HepG2 (cell line): ENCODE measurements at regions not wholly inside any gene's neighbourhood (a gene's known extent, or its start where the extent isn't known, plus 50 kb on each side); places are given as distances from the start of the nearest gene placed in this dataset.

Experiments used
- ATAC-seq: fragments of 200-7000 bp; cut with Tn5 transposase; 3 replicates; pipeline ENCODE4 v1.9.1; 2020; ENCODE audit warnings: mild to moderate bottlenecking, moderate library complexity
- BruUV-seq: library from RNA; stranded (reverse); fragments of 400-500 nt; replicated peaks from 2 replicates; lab custom pipeline; 2021; lab: Mats Ljungman, UMichigan
- CTCF ChIA-PET: fragments of 300-600 bp; formaldehyde crosslinking; extraction: SDS; loops from one replicate; lab custom pipeline; 2021; ENCODE audit warnings: low total read pairs, inconsistent platforms, low intra/inter-chr PET ratio; lab: Yijun Ruan, JAX
- POLR2A ChIA-PET: fragments of 350-600 bp; sonication (Branson Sonifier 250); formaldehyde crosslinking; loops from one replicate; lab custom pipeline; 2020; ENCODE audit warnings: antibody characterized with exemption, inconsistent platforms; lab: Yijun Ruan, JAX
- DNase-seq: peaks from one replicate; pipeline ENCODE4 v3.0.0-alpha.2; 2015; ENCODE audit warnings: low spot score
- FAIRE-seq: peaks from 3 replicates; lab custom pipeline; 2011; peaks lifted over from hg19 to GRCh38; lab: Jason Lieb, UNC
- H2AFZ ChIP-seq: one replicate; pipeline ENCODE4 v1.6.1; 2011; ENCODE audit warnings: low read length, inconsistent platforms
- H3K27ac ChIP-seq: fragments of 300-600 bp; 3 replicates; pipeline ENCODE4 v1.8.0; 2011; ENCODE audit warnings: mixed run types, mild to moderate bottlenecking, mixed read lengths, low read length, inconsistent platforms; ENCODE audit not compliant: insufficient read depth; ENCODE audit errors: extremely low read length
- H3K27me3 ChIP-seq, 2 experiments: fragments of 200-600 bp in 1 of 2; 2 replicates in 1 of 2; 3 replicates in 1 of 2; pipeline versions ENCODE4 v1.6.0 to v1.8.0; 2011; ENCODE audit warnings: low read length in 2 of 2, mild to moderate bottlenecking in 2 of 2, moderate library complexity in 2 of 2, inconsistent platforms in 1 of 2; ENCODE audit not compliant: insufficient read depth in 2 of 2, control insufficient read depth in 1 of 2
- H3K36me3 ChIP-seq, 2 experiments: fragments of 200-600 bp in 1 of 2; replicated peaks in 1 of 2; 2 replicates in 1 of 2; 3 replicates in 1 of 2; pipeline versions ENCODE4 v1.5.1 to v1.8.0; 2011; ENCODE audit warnings: low read length in 2 of 2, inconsistent platforms in 1 of 2; ENCODE audit not compliant: insufficient read depth in 2 of 2, control insufficient read depth in 1 of 2
- H3K4me1 ChIP-seq: 2 replicates; pipeline ENCODE4 v1.5.1; 2012; ENCODE audit warnings: low read length, inconsistent platforms; ENCODE audit not compliant: insufficient read depth
- H3K4me2 ChIP-seq: 2 replicates; pipeline ENCODE4 v1.6.0; 2011; ENCODE audit warnings: low read depth, low read length, inconsistent platforms
- H3K4me3 ChIP-seq, 3 experiments: fragments of 200-600 bp in 1 of 3; sonication (generic), shearing (Covaris generic) in 1 of 3; replicated peaks in 1 of 3; 2 replicates each; pipeline ENCODE4 v1.5.1; 2011 to 2016; ENCODE audit warnings: low read length in 3 of 3, inconsistent platforms in 2 of 3, low read depth in 2 of 3, mild to moderate bottlenecking in 2 of 3, control low read depth in 1 of 3, mixed read lengths in 1 of 3; ENCODE audit not compliant: insufficient read depth in 1 of 3
- H3K79me2 ChIP-seq: one replicate; pipeline ENCODE4 v1.6.1; 2011; ENCODE audit warnings: low read length, inconsistent platforms; ENCODE audit not compliant: insufficient read depth
- H3K9ac ChIP-seq: 2 replicates; pipeline ENCODE4 v1.6.0; 2011; ENCODE audit warnings: mild to moderate bottlenecking, low read depth, low read length, inconsistent platforms; ENCODE audit not compliant: insufficient read depth
- H3K9me3 ChIP-seq: 2 replicates; pipeline ENCODE4 v1.5.1; 2012; ENCODE audit warnings: mild to moderate bottlenecking, low read length
- H4K20me1 ChIP-seq: 2 replicates; pipeline ENCODE4 v1.6.0; 2011; ENCODE audit warnings: inconsistent platforms, mild to moderate bottlenecking, low read length, moderate library complexity; ENCODE audit not compliant: insufficient read depth
- AFF4 ChIP-seq: sonication (generic); formaldehyde crosslinking; IDR thresholded peaks from 2 replicates; pipeline ENCODE4 v1.4.0; 2020; ENCODE audit warnings: missing genetic modification reagents
- KDM1A ChIP-seq: IDR thresholded peaks from 2 replicates; pipeline ENCODE4 v1.6.1; 2016; ENCODE audit warnings: missing compliant biosample characterization
- PHB2 ChIP-seq: fragments of 450-650 bp; IDR thresholded peaks from 2 replicates; pipeline ENCODE4 v1.6.1; 2018; ENCODE audit not compliant: partially characterized antibody
- ZFX ChIP-seq: sonication (generic); formaldehyde crosslinking; IDR thresholded peaks from 2 replicates; pipeline ENCODE4 v1.4.0; 2020; ENCODE audit warnings: mild to moderate bottlenecking, low read depth, missing genetic modification reagents, moderate library complexity
- ZKSCAN5 ChIP-seq: sonication (generic); formaldehyde crosslinking; IDR thresholded peaks from 2 replicates; pipeline ENCODE4 v1.5.1; 2020; ENCODE audit warnings: mild to moderate bottlenecking, missing genetic modification reagents
- ZMYM2 ChIP-seq: sonication (generic); formaldehyde crosslinking; IDR thresholded peaks from 2 replicates; pipeline ENCODE4 v1.8.0; 2022; ENCODE audit warnings: mild to moderate bottlenecking, missing genetic modification reagents
- ZNF207 ChIP-seq: fragments of 450-650 bp; IDR thresholded peaks from 2 replicates; pipeline ENCODE4 v1.6.1; 2016; ENCODE audit warnings: antibody characterized with exemption, borderline replicate concordance
- ZNF510 ChIP-seq: sonication (generic); formaldehyde crosslinking; IDR thresholded peaks from 2 replicates; pipeline ENCODE4 v1.4.0; 2020; ENCODE audit warnings: low read depth, mild to moderate bottlenecking, missing genetic modification reagents
- ZNF543 ChIP-seq: sonication (generic); formaldehyde crosslinking; IDR thresholded peaks from 2 replicates; pipeline ENCODE4 v1.4.0; 2020; ENCODE audit warnings: mild to moderate bottlenecking, missing genetic modification reagents
- WGBS: methylation state at CpG from one replicate; pipeline ENCODE4 v1.1.6; 2017; ENCODE audit warnings: low lambda C conversion rate; 5-methylcytosine and 5-hydroxymethylcytosine counted together
- in situ Hi-C: cut with HindIII; loops from 2 replicates; pipeline ENCODE4 v1.10.0; 2017; ENCODE audit warnings: low pct_unique_long_range_greater_than_20kb; ENCODE audit not compliant: extremely low pct_ligation_motif_present
- intact Hi-C: fragments of 100-400 bp; cut with micrococcal nuclease; formaldehyde crosslinking; loops from one replicate; pipeline ENCODE4 v1.10.0; 2022; ENCODE audit not compliant: unreplicated experiment

- H3K9ac ChIP-seq, result no peak overlapping the region
- H2AFZ ChIP-seq, result no peak overlapping the region
- ATAC-seq, result no peak
- no peak overlapping the region for H3K4me3 ChIP-seq
- peaks cover 22% of the 10 kb centered on the region for H3K4me1 ChIP-seq
- FAIRE-seq, result no peak
- H3K36me3 ChIP-seq, result no peaks in the 10 kb centered on the region
- H3K27ac ChIP-seq, result no peak overlapping the region
- no peak for DNase-seq
- H4K20me1 ChIP-seq, result no peaks in the 10 kb centered on the region
- ChIA-PET CTCF (no interaction called here), POLR2A (no interaction called here)
- H3K9me3 ChIP-seq, result no peaks in the 10 kb centered on the region
- WGBS, result 42% methylated on average over 7 of the region's 7 CpGs
- no peak overlapping the region for H3K4me2 ChIP-seq
- no peaks in the 10 kb centered on the region for H3K27me3 ChIP-seq
- intact Hi-C loops (loop anchor here (5.0 kb wide), 1 partner anchor 65 kb away; no protein-coding TSS in a partner anchor), in situ Hi-C loops (no loop called here)
- no peak for TF ChIP-seq ZNF543 (CRISPR knock-in tag)
- TF ChIP-seq ZNF510, result no peak
- no peak for TF ChIP-seq ZMYM2 (CRISPR knock-in tag)
- no peak for TF ChIP-seq ZNF207
- no peak for TF ChIP-seq ZKSCAN5 (CRISPR knock-in tag)
- no peak for TF ChIP-seq PHB2
- TF ChIP-seq ZFX (CRISPR knock-in tag), result no peak
- TF ChIP-seq KDM1A, result no peak
- TF ChIP-seq AFF4 (CRISPR knock-in tag), result no peak
- H3K79me2 ChIP-seq, result no peaks in the 10 kb centered on the region
- BruUV-seq, result no TSS peak
Measured at GRCh38 chr3:82067420-82067819, 306.0 kb upstream of the GBE1 start.
